AG09309 (cell line): ENCODE measurements at regions not wholly inside any gene's neighbourhood (a gene's known extent, or its start where the extent isn't known, plus 50 kb on each side); places are given as distances from the start of the nearest gene placed in this dataset.

Experiments
- DNase-seq: peaks from one replicate; pipeline ENCODE4 v3.0.0-alpha.2; 2010; ENCODE audit warnings: low read depth
- H3K4me3 ChIP-seq: 2 replicates; pipeline ENCODE4 v1.5.1; 2011; ENCODE audit warnings: mild to moderate bottlenecking, low read depth, low read length, moderate library complexity; ENCODE audit not compliant: control insufficient read depth
- CTCF ChIP-seq: IDR thresholded peaks from 2 replicates; pipeline ENCODE4 v1.5.1; 2011; ENCODE audit warnings: mild to moderate bottlenecking, low read depth, low read length, inconsistent platforms; ENCODE audit not compliant: insufficient read depth, control insufficient read depth; ENCODE audit errors: missing control alignments

- H3K4me3 ChIP-seq, result no peak overlapping the region
- no peak for DNase-seq
- TF ChIP-seq CTCF, result no peak
These were observed 339.1 kb downstream of the SPATA31D1 start for GRCh38 chr9:82327641-82328040.

- no peak overlapping the region for H3K4me3 ChIP-seq
- peak; percentile 5 for DNase-seq
- no peak for TF ChIP-seq CTCF
These were observed 342.5 kb downstream of the SPATA31D1 start for GRCh38 chr9:82331079-82331478.

GRCh38 chr9:82332018-82332773, 343.6 kb downstream of the SPATA31D1 start:
- peak; percentile 82 for DNase-seq
- no peak overlapping the region for H3K4me3 ChIP-seq
- TF ChIP-seq CTCF, result no peak

- DNase-seq, result no peak
- H3K4me3 ChIP-seq, result no peak overlapping the region
- no peak for TF ChIP-seq CTCF
These were observed 344.2 kb downstream of the SPATA31D1 start for GRCh38 chr9:82332774-82333152.

- H3K4me3 ChIP-seq, result no peak overlapping the region
- DNase-seq, result no peak
- no peak for TF ChIP-seq CTCF
These were observed 345.1 kb downstream of the SPATA31D1 start for GRCh38 chr9:82333671-82334070.

- peak; percentile 59 for DNase-seq
- no peak for TF ChIP-seq CTCF
- H3K4me3 ChIP-seq, result no peak overlapping the region
These were observed 345.7 kb downstream of the SPATA31D1 start for GRCh38 chr9:82334286-82334685.
